Endothelial cell of umbilical vein (primary cell): ENCODE measurements at regions not wholly inside any gene's neighbourhood (a gene's known extent, or its start where the extent isn't known, plus 50 kb on each side); places are given as distances from the start of the nearest gene placed in this dataset.

ENCODE experiments used
- BruUV-seq: library from RNA; stranded (reverse); fragments of 400-500 nt; replicated peaks from 2 replicates; lab custom pipeline; 2021; lab: Mats Ljungman, UMichigan
- CTCF ChIA-PET: fragments of 300-600, 350-600 bp; sonication (Branson Sonifier 250); formaldehyde crosslinking; loops from one replicate; lab custom pipeline; 2021; ENCODE audit warnings: antibody characterized with exemption, inconsistent platforms; lab: Charles Lee
- POLR2A ChIA-PET: fragments of 300-600, 350-600 bp; sonication (Branson Sonifier 250); formaldehyde crosslinking; loops from one replicate; lab custom pipeline; 2021; ENCODE audit warnings: antibody characterized with exemption, inconsistent platforms; lab: Charles Lee
- DNase-seq: peaks from one replicate; pipeline ENCODE4 v3.0.0-alpha.2; 2011; ENCODE audit warnings: low read depth, low spot score
- FAIRE-seq: peaks from 2 replicates; lab custom pipeline; 2011; peaks lifted over from hg19 to GRCh38; lab: Jason Lieb, UNC
- H2AFZ ChIP-seq: 2 replicates; pipeline ENCODE4 v1.6.0; 2012; ENCODE audit warnings: low read depth, low read length, control low read depth, inconsistent platforms
- H3K27ac ChIP-seq: 2 replicates; pipeline ENCODE4 v1.5.1; 2011; ENCODE audit warnings: low read depth, mild to moderate bottlenecking, control low read depth, low read length, moderate library complexity; ENCODE audit not compliant: insufficient read depth
- H3K27me3 ChIP-seq, 2 experiments: 2 replicates each; pipeline versions ENCODE4 v1.6.0 to v1.6.1; 2011; ENCODE audit warnings: low read length in 2 of 2, mixed read lengths in 1 of 2; ENCODE audit not compliant: control insufficient read depth in 2 of 2, insufficient read depth in 2 of 2
- H3K36me3 ChIP-seq, 2 experiments: 2 replicates in 1 of 2; 3 replicates in 1 of 2; pipeline ENCODE4 v1.5.1; 2011; ENCODE audit warnings: low read length in 2 of 2, mild to moderate bottlenecking in 1 of 2, moderate library complexity in 1 of 2; ENCODE audit not compliant: control insufficient read depth in 2 of 2, insufficient read depth in 2 of 2; ENCODE audit errors: extremely low read depth in 1 of 2
- H3K4me1 ChIP-seq: 3 replicates; pipeline ENCODE4 v1.5.1; 2011; ENCODE audit warnings: mild to moderate bottlenecking, low read length; ENCODE audit not compliant: control insufficient read depth, insufficient read depth; ENCODE audit errors: extremely low read depth
- H3K4me2 ChIP-seq: 2 replicates; pipeline ENCODE4 v1.6.1; 2011; ENCODE audit warnings: low read length, control low read depth, mixed read lengths; ENCODE audit not compliant: insufficient read depth
- H3K4me3 ChIP-seq, 3 experiments: fragments of 200-600 bp in 1 of 3; sonication (generic), shearing (Covaris generic) in 1 of 3; replicated peaks in 1 of 3; 2 replicates each; pipeline ENCODE4 v1.5.1; 2011 to 2016; ENCODE audit warnings: control low read depth in 3 of 3, low read length in 3 of 3, mild to moderate bottlenecking in 2 of 3, inconsistent platforms in 1 of 3, low read depth in 1 of 3, moderate library complexity in 1 of 3; ENCODE audit not compliant: insufficient read depth in 1 of 3
- H3K79me2 ChIP-seq: 2 replicates; pipeline ENCODE4 v1.6.0; 2012; ENCODE audit warnings: low read length, inconsistent platforms; ENCODE audit not compliant: control insufficient read depth, insufficient read depth
- H3K9ac ChIP-seq: replicated peaks from 2 replicates; pipeline ENCODE3; 2011; ENCODE audit warnings: low read length, control low read depth; ENCODE audit not compliant: insufficient read depth; ENCODE audit errors: extremely low read depth
- H3K9me1 ChIP-seq: replicated peaks from 3 replicates; pipeline ENCODE4 v1.6.0; 2011; ENCODE audit warnings: mild to moderate bottlenecking, low read length; ENCODE audit not compliant: control insufficient read depth, insufficient read depth; ENCODE audit errors: extremely low read depth
- H3K9me3 ChIP-seq: replicated peaks from 2 replicates; pipeline ENCODE4 v1.5.1; 2012; ENCODE audit warnings: low read length, inconsistent platforms; ENCODE audit not compliant: control insufficient read depth, insufficient read depth
- H4K20me1 ChIP-seq: replicated peaks from 2 replicates; pipeline ENCODE3; 2011; ENCODE audit warnings: mild to moderate bottlenecking, low read length; ENCODE audit not compliant: control insufficient read depth, insufficient read depth; ENCODE audit errors: extremely low read depth
- CTCF ChIP-seq, 2 donors: IDR thresholded peaks; 1 replicate in 1 of 2; 2 replicates in 1 of 2; pipeline ENCODE4 v1.5.1; 2011; ENCODE audit warnings: low read length in 2 of 2, mild to moderate bottlenecking in 2 of 2, moderate library complexity in 2 of 2, control low read depth in 1 of 2, inconsistent platforms in 1 of 2, low read depth in 1 of 2; ENCODE audit not compliant: insufficient read depth in 1 of 2; ENCODE audit errors: extremely low read depth in 1 of 2
- EZH2 ChIP-seq: IDR thresholded peaks from 2 replicates; pipeline ENCODE4 v1.6.1; 2012; ENCODE audit warnings: borderline replicate concordance, low read depth, mild to moderate bottlenecking, moderate library complexity, low read length, inconsistent platforms; ENCODE audit not compliant: severe bottlenecking
- FOS ChIP-seq: IDR thresholded peaks from 2 replicates; pipeline ENCODE4 v1.6.1; 2011; ENCODE audit warnings: mild to moderate bottlenecking, low read length, moderate library complexity, borderline replicate concordance; ENCODE audit not compliant: insufficient read depth
- GATA2 ChIP-seq: IDR thresholded peaks from 2 replicates; pipeline ENCODE4 v1.7.0; 2011; ENCODE audit warnings: low read depth, mild to moderate bottlenecking, moderate library complexity, mixed read lengths, low read length; ENCODE audit not compliant: insufficient read length, insufficient read depth
- JUN ChIP-seq: IDR thresholded peaks from 2 replicates; pipeline ENCODE4 v1.6.1; 2011; ENCODE audit warnings: borderline replicate concordance, low read depth; ENCODE audit not compliant: insufficient read length, insufficient read depth
- MAX ChIP-seq: IDR thresholded peaks from 2 replicates; pipeline ENCODE4 v1.6.1; 2011; ENCODE audit not compliant: insufficient read depth, insufficient read length
- MYC ChIP-seq: IDR thresholded peaks from one replicate; pipeline ENCODE4 v1.6.1; 2011; ENCODE audit warnings: mild to moderate bottlenecking, low read depth, low read length
- POLR2A ChIP-seq: IDR thresholded peaks from 2 replicates; pipeline ENCODE4 v1.6.1; 2012; ENCODE audit warnings: low read depth, mild to moderate bottlenecking, control low read depth, low read length
- POLR2AphosphoS5 ChIP-seq: IDR thresholded peaks from 2 replicates; pipeline ENCODE4 v1.6.1; 2012; ENCODE audit warnings: low read depth, mild to moderate bottlenecking, control low read depth, low read length, moderate library complexity; ENCODE audit not compliant: insufficient read depth
- dilution Hi-C: fragments of 300-500 bp; cut with MboI; formaldehyde crosslinking; loops from one replicate; pipeline ENCODE4 v1.15.0; 2019; ENCODE audit warnings: low sequenced_read_pairs; ENCODE audit not compliant: extremely low pct_ligation_motif_present
- intact Hi-C: fragments of 100-400 bp; cut with micrococcal nuclease; formaldehyde crosslinking; loops from one replicate; pipeline ENCODE4 v1.10.0; 2022

GRCh38 chr6:145092554-145092953 is 642.8 kb downstream of the EPM2A start:
- no peaks in the 10 kb centered on the region for H3K4me1 ChIP-seq
- H3K9me1 ChIP-seq = no peaks in the 10 kb centered on the region
- H3K27ac ChIP-seq = no peak overlapping the region
- ChIA-PET POLR2A (no interaction called here), CTCF (no interaction called here)
- no peak for FAIRE-seq
- H4K20me1 ChIP-seq = no peaks in the 10 kb centered on the region
- intact Hi-C loops = no loop called here
- dilution Hi-C loops = no loop called here
- H3K9ac ChIP-seq = no peak overlapping the region
- no peaks in the 10 kb centered on the region for H3K27me3 ChIP-seq
- no peak for TF ChIP-seq GATA2
- no peak for TF ChIP-seq JUN
- H3K79me2 ChIP-seq = no peaks in the 10 kb centered on the region
- no peak overlapping the region for H3K4me2 ChIP-seq
- no peak overlapping the region for H2AFZ ChIP-seq
- no peaks in the 10 kb centered on the region for H3K9me3 ChIP-seq
- DNase-seq = peak; percentile 13
- no TSS peak for BruUV-seq
- no peak overlapping the region for H3K4me3 ChIP-seq
- no peaks in the 10 kb centered on the region for H3K36me3 ChIP-seq

GRCh38 chr6:145093226-145093625 is 642.1 kb downstream of the EPM2A start:
- H2AFZ ChIP-seq = no peak overlapping the region
- H3K36me3 ChIP-seq = no peaks in the 10 kb centered on the region
- H3K9me1 ChIP-seq = no peaks in the 10 kb centered on the region
- POLR2A ChIA-PET = no interaction called here
- DNase-seq = no peak
- CTCF ChIA-PET = no interaction called here
- BruUV-seq = no TSS peak
- dilution Hi-C loops (no loop called here), intact Hi-C loops (no loop called here)
- H3K27me3 ChIP-seq = no peaks in the 10 kb centered on the region
- FAIRE-seq = no peak
- H3K27ac ChIP-seq = no peak overlapping the region
- no peak overlapping the region for H3K9ac ChIP-seq
- no peaks in the 10 kb centered on the region for H3K4me1 ChIP-seq
- no peaks in the 10 kb centered on the region for H3K79me2 ChIP-seq
- TF ChIP-seq CTCF (IDR thresholded peaks at IDR 0.05; ENCODE audit: extremely low read depth in 1 of 2, insufficient read depth in 1 of 2, low read depth in 1 of 2, low read length in 2 of 2) (no peak), MYC (no peak), JUN (no peak), POLR2A (no peak), GATA2 (no peak), FOS (no peak), POLR2AphosphoS5 (no peak), MAX (no peak), EZH2 (no peak)
- H3K4me3 ChIP-seq = no peak overlapping the region
- no peak overlapping the region for H3K4me2 ChIP-seq
- H4K20me1 ChIP-seq = no peaks in the 10 kb centered on the region
- no peaks in the 10 kb centered on the region for H3K9me3 ChIP-seq
